ENCODE measurements at regions not wholly inside any gene's neighbourhood (a gene's known extent, or its start where the extent isn't known, plus 50 kb on each side); places are given as distances from the start of the nearest gene placed in this dataset.

- TF ChIP-seq, protein P1, sequence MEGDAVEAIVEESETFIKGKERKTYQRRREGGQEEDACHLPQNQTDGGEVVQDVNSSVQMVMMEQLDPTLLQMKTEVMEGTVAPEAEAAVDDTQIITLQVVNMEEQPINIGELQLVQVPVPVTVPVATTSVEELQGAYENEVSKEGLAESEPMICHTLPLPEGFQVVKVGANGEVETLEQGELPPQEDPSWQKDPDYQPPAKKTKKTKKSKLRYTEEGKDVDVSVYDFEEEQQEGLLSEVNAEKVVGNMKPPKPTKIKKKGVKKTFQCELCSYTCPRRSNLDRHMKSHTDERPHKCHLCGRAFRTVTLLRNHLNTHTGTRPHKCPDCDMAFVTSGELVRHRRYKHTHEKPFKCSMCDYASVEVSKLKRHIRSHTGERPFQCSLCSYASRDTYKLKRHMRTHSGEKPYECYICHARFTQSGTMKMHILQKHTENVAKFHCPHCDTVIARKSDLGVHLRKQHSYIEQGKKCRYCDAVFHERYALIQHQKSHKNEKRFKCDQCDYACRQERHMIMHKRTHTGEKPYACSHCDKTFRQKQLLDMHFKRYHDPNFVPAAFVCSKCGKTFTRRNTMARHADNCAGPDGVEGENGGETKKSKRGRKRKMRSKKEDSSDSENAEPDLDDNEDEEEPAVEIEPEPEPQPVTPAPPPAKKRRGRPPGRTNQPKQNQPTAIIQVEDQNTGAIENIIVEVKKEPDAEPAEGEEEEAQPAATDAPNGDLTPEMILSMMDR (IDR thresholded peaks at IDR 0.05): no peak
- TF ChIP-seq POLR2AphosphoS5 (IDR thresholded peaks at IDR 0.05) (no peak), POLR2A (IDR thresholded peaks at IDR 0.05) (no peak), EP300 (IDR thresholded peaks at IDR 0.05) (no peak)
These were observed 70.7 kb upstream of the RANBP6 start for GRCh38 chr9:6086006-6086655.
